DOHH2 (cell line): ENCODE measurements at regions not wholly inside any gene's neighbourhood (a gene's known extent, or its start where the extent isn't known, plus 50 kb on each side); places are given as distances from the start of the nearest gene placed in this dataset.

ENCODE experiments used
- H3F3A ChIP-seq: fragments of 200-600 bp; sonication (generic), shearing (Covaris generic); 2 replicates; pipeline ENCODE4 v1.6.0; 2016; ENCODE audit warnings: antibody characterized with exemption, mild to moderate bottlenecking; ENCODE audit not compliant: control insufficient read depth, insufficient read depth
- H3K27ac ChIP-seq: fragments of 200-600 bp; sonication (generic); 2 replicates; pipeline ENCODE4 v1.5.1; 2014; ENCODE audit warnings: low read depth, mild to moderate bottlenecking, low read length, moderate library complexity
- H3K27me3 ChIP-seq: fragments of 200-600 bp; sonication (generic); 2 replicates; pipeline ENCODE4 v1.6.1; 2014; ENCODE audit warnings: mild to moderate bottlenecking, low read length, mixed read lengths; ENCODE audit not compliant: control insufficient read depth
- H3K36me3 ChIP-seq: fragments of 200-600 bp; sonication (generic); 2 replicates; pipeline ENCODE4 v1.6.1; 2014; ENCODE audit warnings: mild to moderate bottlenecking, low read length, moderate library complexity, mixed read lengths; ENCODE audit not compliant: control insufficient read depth
- H3K4me1 ChIP-seq: fragments of 200-600 bp; sonication (generic); 2 replicates; pipeline ENCODE4 v1.6.1; 2014; ENCODE audit warnings: mild to moderate bottlenecking, low read length, mixed read lengths; ENCODE audit not compliant: control insufficient read depth
- H3K4me2 ChIP-seq: fragments of 200-600 bp; sonication (generic); 2 replicates; pipeline ENCODE4 v1.6.0; 2014; ENCODE audit warnings: mild to moderate bottlenecking, low read length, moderate library complexity
- H3K4me3 ChIP-seq: fragments of 200-600 bp; sonication (generic); 2 replicates; pipeline ENCODE4 v1.5.1; 2014; ENCODE audit warnings: mild to moderate bottlenecking, low read length, mixed read lengths
- H3K79me2 ChIP-seq: fragments of 200-600 bp; sonication (generic); 2 replicates; pipeline ENCODE4 v1.6.1; 2014; ENCODE audit warnings: mild to moderate bottlenecking, low read length, mixed read lengths; ENCODE audit not compliant: control insufficient read depth
- H3K9me2 ChIP-seq: fragments of 200-600 bp; sonication (generic); replicated peaks from 2 replicates; pipeline ENCODE4 v1.6.1; 2014; ENCODE audit warnings: mild to moderate bottlenecking, low read length, mixed read lengths; ENCODE audit not compliant: control insufficient read depth
- H3K9me3 ChIP-seq: fragments of 200-600 bp; sonication (generic); 2 replicates; pipeline ENCODE4 v1.6.1; 2014; ENCODE audit warnings: antibody characterized with exemption, low read length, mixed read lengths; ENCODE audit not compliant: control insufficient read depth, insufficient read depth
- H4K20me1 ChIP-seq: fragments of 200-600 bp; sonication (generic); 2 replicates; pipeline ENCODE4 v1.6.0; 2014; ENCODE audit warnings: low read depth, mild to moderate bottlenecking, antibody characterized with exemption, low read length, moderate library complexity; ENCODE audit not compliant: control insufficient read depth, insufficient read depth
- EZH2phosphoT487 ChIP-seq: fragments of 200-600 bp; sonication (generic); IDR thresholded peaks from 2 replicates; pipeline ENCODE4 v1.6.1; 2017; ENCODE audit warnings: borderline replicate concordance, mild to moderate bottlenecking, antibody characterized with exemption, low read length, moderate library complexity, mixed read lengths
- TF ChIP-seq, protein P1 (sequence below): fragments of 200-600 bp; sonication (generic); IDR thresholded peaks from one replicate; pipeline ENCODE4 v1.5.1; 2014; ENCODE audit warnings: antibody characterized with exemption, mild to moderate bottlenecking, low read depth, low read length; ENCODE audit not compliant: poor library complexity, severe bottlenecking

DNA sequence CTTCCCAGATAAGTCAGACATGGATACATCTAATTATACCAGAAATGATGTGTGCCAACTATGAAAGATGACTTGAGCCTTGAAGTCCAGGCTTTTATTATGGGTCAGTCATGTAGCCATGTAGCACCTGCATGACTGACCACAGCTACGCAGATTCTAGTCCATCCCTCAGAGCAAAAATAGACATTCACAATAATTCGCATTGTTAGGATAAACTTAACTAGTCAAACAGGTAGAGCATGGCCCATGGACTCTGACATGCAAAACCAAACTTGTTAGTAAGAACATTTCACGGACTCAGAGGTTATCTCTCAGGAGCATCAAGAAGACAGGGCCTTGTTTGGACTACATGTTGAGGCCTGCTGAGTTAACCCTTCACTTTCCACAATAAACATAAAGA is 132.6 kb downstream of the PWWP3B start:
- Histone ChIP-seq H3K36me3 (no peaks in the 10 kb centered on the region), H3K9me3 (no peaks in the 10 kb centered on the region), H3K27me3 (no peaks in the 10 kb centered on the region), H3K79me2 (no peaks in the 10 kb centered on the region), H3K4me2 (no peak overlapping the region), H3K4me3 (no peak overlapping the region), H3K4me1 (no peaks in the 10 kb centered on the region), H3K9me2 (no peaks in the 10 kb centered on the region), H3K27ac (no peak overlapping the region), H4K20me1 (no peaks in the 10 kb centered on the region), H3F3A (no peaks in the 10 kb centered on the region)
- TF ChIP-seq, protein P1, sequence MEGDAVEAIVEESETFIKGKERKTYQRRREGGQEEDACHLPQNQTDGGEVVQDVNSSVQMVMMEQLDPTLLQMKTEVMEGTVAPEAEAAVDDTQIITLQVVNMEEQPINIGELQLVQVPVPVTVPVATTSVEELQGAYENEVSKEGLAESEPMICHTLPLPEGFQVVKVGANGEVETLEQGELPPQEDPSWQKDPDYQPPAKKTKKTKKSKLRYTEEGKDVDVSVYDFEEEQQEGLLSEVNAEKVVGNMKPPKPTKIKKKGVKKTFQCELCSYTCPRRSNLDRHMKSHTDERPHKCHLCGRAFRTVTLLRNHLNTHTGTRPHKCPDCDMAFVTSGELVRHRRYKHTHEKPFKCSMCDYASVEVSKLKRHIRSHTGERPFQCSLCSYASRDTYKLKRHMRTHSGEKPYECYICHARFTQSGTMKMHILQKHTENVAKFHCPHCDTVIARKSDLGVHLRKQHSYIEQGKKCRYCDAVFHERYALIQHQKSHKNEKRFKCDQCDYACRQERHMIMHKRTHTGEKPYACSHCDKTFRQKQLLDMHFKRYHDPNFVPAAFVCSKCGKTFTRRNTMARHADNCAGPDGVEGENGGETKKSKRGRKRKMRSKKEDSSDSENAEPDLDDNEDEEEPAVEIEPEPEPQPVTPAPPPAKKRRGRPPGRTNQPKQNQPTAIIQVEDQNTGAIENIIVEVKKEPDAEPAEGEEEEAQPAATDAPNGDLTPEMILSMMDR: no peak
- TF ChIP-seq EZH2phosphoT487: no peak

DNA sequence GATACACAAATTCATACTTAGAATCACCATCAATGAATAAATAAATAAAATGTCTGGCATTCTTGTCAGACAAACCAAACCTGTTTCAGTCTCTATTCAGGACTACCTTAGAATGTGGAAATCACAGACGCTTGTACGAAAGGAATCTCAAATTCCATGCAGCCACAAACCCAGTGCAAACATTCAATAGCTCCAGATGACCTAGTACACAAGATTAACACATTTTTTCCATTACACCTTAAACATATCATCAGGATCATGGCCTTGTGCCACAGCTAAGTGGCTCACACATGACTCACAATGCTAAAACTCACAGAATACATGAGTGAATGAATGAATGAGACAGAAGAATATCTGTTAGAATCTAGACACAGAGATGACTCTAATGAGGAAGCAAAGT is 134.2 kb downstream of the PWWP3B start:
- Histone ChIP-seq H3K36me3 (no peaks in the 10 kb centered on the region), H3K9me3 (no peaks in the 10 kb centered on the region), H3K4me1 (no peaks in the 10 kb centered on the region), H3K27me3 (no peaks in the 10 kb centered on the region), H3K9me2 (no peaks in the 10 kb centered on the region), H3K4me3 (no peak overlapping the region), H3K4me2 (no peak overlapping the region), H3K79me2 (no peaks in the 10 kb centered on the region), H3K27ac (no peak overlapping the region), H4K20me1 (no peaks in the 10 kb centered on the region), H3F3A (no peaks in the 10 kb centered on the region)
- no peak for TF ChIP-seq EZH2phosphoT487
- TF ChIP-seq, protein P1: no peak

DNA sequence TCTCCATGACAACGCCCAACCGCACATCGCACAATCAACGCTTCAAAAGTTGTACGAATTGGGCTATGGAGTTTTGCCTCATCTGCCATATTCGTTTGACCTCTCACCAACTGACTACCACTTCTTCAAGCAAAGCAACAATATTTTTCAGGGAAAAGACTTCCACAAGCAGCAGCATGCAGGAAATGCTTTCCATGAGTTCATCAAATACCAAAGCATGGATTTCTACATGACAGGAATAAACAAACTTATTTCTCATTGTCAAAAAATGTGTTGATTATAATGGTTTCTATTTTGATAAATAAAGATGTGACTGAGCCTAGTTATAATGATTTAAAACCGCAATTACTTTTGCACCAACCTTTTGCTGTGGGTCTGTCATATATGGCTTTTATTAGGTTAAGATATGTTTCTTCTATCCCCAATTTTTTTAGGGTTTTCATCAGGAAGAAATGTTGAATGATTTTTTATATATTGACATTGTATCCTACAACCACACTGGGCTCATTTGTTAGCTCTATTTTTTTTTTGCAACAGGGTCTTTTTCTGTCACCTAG is 138.4 kb downstream of the PWWP3B start:
- Histone ChIP-seq H3K9me3 (no peaks in the 10 kb centered on the region), H3F3A (no peaks in the 10 kb centered on the region), H3K4me2 (no peak overlapping the region), H3K9me2 (no peaks in the 10 kb centered on the region), H4K20me1 (no peaks in the 10 kb centered on the region), H3K27me3 (no peaks in the 10 kb centered on the region), H3K79me2 (no peaks in the 10 kb centered on the region), H3K4me1 (no peaks in the 10 kb centered on the region), H3K36me3 (no peaks in the 10 kb centered on the region), H3K4me3 (no peak overlapping the region), H3K27ac (no peak overlapping the region)
- no peak for TF ChIP-seq EZH2phosphoT487
- TF ChIP-seq, protein P1: no peak

- TF ChIP-seq, protein P1: no peak
- TF ChIP-seq EZH2phosphoT487: no peak
- no peaks in the 10 kb centered on the region for H3K27me3 ChIP-seq
These were observed 155.3 kb downstream of the PWWP3B start for GRCh38 chrX:106323357-106323756.

More at GRCh38 chrX:106323357-106323756, 155.3 kb downstream of the PWWP3B start:
- H3F3A ChIP-seq: no peaks in the 10 kb centered on the region
- no peaks in the 10 kb centered on the region for H4K20me1 ChIP-seq
- H3K4me3 ChIP-seq: no peak overlapping the region
- H3K4me1 ChIP-seq: no peaks in the 10 kb centered on the region
- no peak overlapping the region for H3K27ac ChIP-seq
- H3K4me2 ChIP-seq: no peak overlapping the region
- no peaks in the 10 kb centered on the region for H3K9me2 ChIP-seq
- H3K36me3 ChIP-seq: no peaks in the 10 kb centered on the region
- H3K79me2 ChIP-seq: no peaks in the 10 kb centered on the region
- no peaks in the 10 kb centered on the region for H3K9me3 ChIP-seq
